Activated CD4-positive, alpha-beta T cell treated with anti-CD3 and anti-CD28 coated beads for 24 hours (primary cell): ENCODE measurements at regions not wholly inside any gene's neighbourhood (a gene's known extent, or its start where the extent isn't known, plus 50 kb on each side); places are given as distances from the start of the nearest gene placed in this dataset.

ENCODE experiments used
- DNase-seq, 2 donors: peaks; one replicate each; pipeline ENCODE4 v3.0.0-alpha.2; 2020; ENCODE audit warnings: low read depth in 2 of 2

GRCh38 chr2:193581807-193582206, 1387.1 kb upstream of the TMEFF2 start:
- no peak for DNase-seq

- DNase-seq, result no peak
Observed at GRCh38 chr2:193580176-193580950, 1385.6 kb upstream of the TMEFF2 start.

GRCh38 chr2:193566886-193567285, 1372.2 kb upstream of the TMEFF2 start:
- no peak for DNase-seq

- DNase-seq, result no peak
Observed at GRCh38 chr2:193566276-193566675, 1371.5 kb upstream of the TMEFF2 start.

GRCh38 chr2:193562031-193562430, 1367.3 kb upstream of the TMEFF2 start:
- no peak for DNase-seq

GRCh38 chr2:193561054-193561453, 1366.3 kb upstream of the TMEFF2 start:
- DNase-seq, result no peak

- no peak for DNase-seq
Observed at GRCh38 chr2:193556766-193557470, 1362.2 kb upstream of the TMEFF2 start.

- no peak for DNase-seq
Observed at GRCh38 chr2:193549661-193550060, 1354.9 kb upstream of the TMEFF2 start.

GRCh38 chr2:193542762-193543161, 1348.0 kb upstream of the TMEFF2 start:
- DNase-seq, result no peak

- DNase-seq, result no peak
Observed at GRCh38 chr2:193539188-193539587, 1344.5 kb upstream of the TMEFF2 start.

- DNase-seq, result no peak
Observed at GRCh38 chr2:193538061-193538460, 1343.3 kb upstream of the TMEFF2 start.

- no peak for DNase-seq
Observed at GRCh38 chr2:193537531-193537930, 1342.8 kb upstream of the TMEFF2 start.

- no peak for DNase-seq
Observed at GRCh38 chr2:193528458-193528857, 1333.7 kb upstream of the TMEFF2 start.

- no peak for DNase-seq
Observed at GRCh38 chr2:193527146-193527545, 1332.4 kb upstream of the TMEFF2 start.

GRCh38 chr2:193523662-193524061, 1328.9 kb upstream of the TMEFF2 start:
- no peak for DNase-seq

- DNase-seq, result no peak
Observed at GRCh38 chr2:193521523-193521922, 1326.8 kb upstream of the TMEFF2 start.

GRCh38 chr2:193520709-193521458, 1326.2 kb upstream of the TMEFF2 start:
- no peak for DNase-seq

- no peak for DNase-seq
Observed at GRCh38 chr2:193518041-193518817, 1323.5 kb upstream of the TMEFF2 start.

GRCh38 chr2:193517615-193518014, 1322.9 kb upstream of the TMEFF2 start:
- DNase-seq, result no peak

- no peak for DNase-seq
Observed at GRCh38 chr2:193506035-193506434, 1311.3 kb upstream of the TMEFF2 start.

GRCh38 chr2:193505620-193506019, 1310.9 kb upstream of the TMEFF2 start:
- DNase-seq, result no peak
